OCI-LY7 (cell line): ENCODE measurements at regions not wholly inside any gene's neighbourhood (a gene's known extent, or its start where the extent isn't known, plus 50 kb on each side); places are given as distances from the start of the nearest gene placed in this dataset.
A peak's percentile ranks its signal among the peaks of the same experiment; 100 is the strongest.

Source experiments
- BruUV-seq: library from RNA; stranded (reverse); fragments of 400-500 nt; replicated peaks from 2 replicates; lab custom pipeline; 2021; lab: Mats Ljungman, UMichigan
- CTCF ChIA-PET: fragments of 300-600 bp; sonication (Branson Sonifier 250); formaldehyde crosslinking; loops from one replicate; lab custom pipeline; 2022; ENCODE audit warnings: antibody characterized with exemption; ENCODE audit not compliant: unreplicated experiment; lab: Charles Lee
- POLR2A ChIA-PET: fragments of 300-600 bp; sonication (Branson Sonifier 250); formaldehyde crosslinking; loops from one replicate; lab custom pipeline; 2022; ENCODE audit warnings: antibody characterized with exemption; lab: Charles Lee
- DNase-seq: peaks from one replicate; pipeline ENCODE4 v3.0.0-alpha.2; 2015; ENCODE audit warnings: low spot score
- H2AFZ ChIP-seq: fragments of 200-600 bp; sonication (generic), shearing (Covaris generic); 2 replicates; pipeline ENCODE4 v1.6.1; 2014; ENCODE audit warnings: mild to moderate bottlenecking, antibody characterized with exemption, low read length, moderate library complexity
- H3K27ac ChIP-seq: fragments of 200-600 bp; sonication (generic); 2 replicates; pipeline ENCODE4 v1.5.1; 2014; ENCODE audit warnings: mixed run types, low read depth, mild to moderate bottlenecking, moderate library complexity, low read length, inconsistent platforms; ENCODE audit not compliant: poor library complexity, severe bottlenecking
- H3K36me3 ChIP-seq: fragments of 200-600 bp; sonication (generic); 2 replicates; pipeline ENCODE4 v1.6.1; 2014; ENCODE audit warnings: mild to moderate bottlenecking, antibody characterized with exemption, low read length, moderate library complexity, mixed read lengths; ENCODE audit not compliant: insufficient read depth
- H3K4me1 ChIP-seq: fragments of 200-600 bp; sonication (generic); 2 replicates; pipeline ENCODE4 v1.5.1; 2014; ENCODE audit warnings: mild to moderate bottlenecking, low read length; ENCODE audit not compliant: insufficient read depth, poor library complexity, severe bottlenecking
- H3K4me2 ChIP-seq: fragments of 200-600 bp; sonication (generic); 2 replicates; pipeline ENCODE4 v1.6.1; 2014; ENCODE audit warnings: mild to moderate bottlenecking, low read length
- H3K4me3 ChIP-seq: fragments of 200-600 bp; sonication (generic); 2 replicates; pipeline ENCODE4 v1.5.1; 2014; ENCODE audit warnings: mild to moderate bottlenecking, low read depth, low read length; ENCODE audit not compliant: poor library complexity, severe bottlenecking
- H3K79me2 ChIP-seq: fragments of 200-600 bp; sonication (generic); 2 replicates; pipeline ENCODE4 v1.6.1; 2016; ENCODE audit warnings: low read depth, mild to moderate bottlenecking, low read length, moderate library complexity, mixed read lengths; ENCODE audit not compliant: insufficient read depth
- H3K9me2 ChIP-seq: fragments of 200-600 bp; sonication (generic); 2 replicates; pipeline ENCODE4 v1.6.1; 2016; ENCODE audit warnings: mild to moderate bottlenecking, low read length, mixed read lengths; ENCODE audit not compliant: insufficient read depth
- H3K9me3 ChIP-seq: fragments of 200-600 bp; sonication (generic); 2 replicates; pipeline ENCODE4 v1.6.1; 2014; ENCODE audit warnings: mild to moderate bottlenecking, mixed run types, low read length, mixed read lengths
- H4K20me1 ChIP-seq: fragments of 200-600 bp; sonication (generic); 2 replicates; pipeline ENCODE4 v1.6.1; 2014; ENCODE audit warnings: mild to moderate bottlenecking, antibody characterized with exemption, low read length, moderate library complexity, mixed read lengths; ENCODE audit not compliant: insufficient read depth
- CTCF ChIP-seq: fragments of 200-600 bp; sonication (generic); conservative IDR thresholded peaks from 2 replicates; pipeline ENCODE4 v1.5.1; 2014; ENCODE audit warnings: mild to moderate bottlenecking, antibody characterized with exemption, low read length, moderate library complexity, mixed read lengths
- EZH2phosphoT487 ChIP-seq: fragments of 200-600 bp; sonication (generic); IDR thresholded peaks from 2 replicates; pipeline ENCODE4 v1.6.1; 2018; ENCODE audit warnings: low read depth, borderline replicate concordance, mild to moderate bottlenecking, mixed run types, antibody characterized with exemption, low read length, moderate library complexity, mixed read lengths
- intact Hi-C: fragments of 100-400 bp; cut with micrococcal nuclease; formaldehyde crosslinking; loops from one replicate; pipeline ENCODE4 v1.10.0; 2022; ENCODE audit not compliant: unreplicated experiment

- Histone ChIP-seq H3K9me2 (no peaks in the 10 kb centered on the region), H3K36me3 (no peaks in the 10 kb centered on the region), H4K20me1 (no peaks in the 10 kb centered on the region), H3K4me3 (no peak overlapping the region), H3K4me1 (peaks cover 23% of the 10 kb centered on the region), H3K4me2 (no peak overlapping the region), H3K9me3 (no peaks in the 10 kb centered on the region), H2AFZ (peak overlapping the region; percentile 17; the same call in 1 of the 2 replicates), H3K27ac (no peak overlapping the region), H3K79me2 (no peaks in the 10 kb centered on the region)
- TF ChIP-seq EZH2phosphoT487 (no peak), CTCF (no peak)
- intact Hi-C loops, result loop anchor here (1.0 to 10.0 kb wide), 3 partner anchors 87 to 250 kb away; no protein-coding TSS in a partner anchor
- peak; percentile 10 for DNase-seq
- no TSS peak for BruUV-seq
- ChIA-PET CTCF (interaction anchor here (1.8 kb wide), 1 partner anchor 133 kb away, joined by 7 read pairs; no protein-coding TSS in a partner anchor), POLR2A (interaction anchor here (0.6 to 0.7 kb wide), 2 partner anchors 165 to 1130 kb away, joined by 3 to 4 read pairs; no protein-coding TSS in a partner anchor)
Measured at GRCh38 chr20:24784607-24785006, 164.5 kb upstream of the CST7 start.

GRCh38 chr20:24785141-24786110 lies 163.6 kb upstream of the CST7 start:
- Histone ChIP-seq H3K9me2 (no peaks in the 10 kb centered on the region), H3K4me3 (no peak overlapping the region), H3K4me2 (no peak overlapping the region), H4K20me1 (no peaks in the 10 kb centered on the region), H2AFZ (no peak overlapping the region), H3K36me3 (no peaks in the 10 kb centered on the region), H3K79me2 (no peaks in the 10 kb centered on the region), H3K27ac (no peak overlapping the region), H3K9me3 (no peaks in the 10 kb centered on the region), H3K4me1 (peaks cover 23% of the 10 kb centered on the region)
- ChIA-PET CTCF (interaction anchor here (0.6 to 1.8 kb wide), 2 partner anchors 133 to 206 kb away, joined by 3 to 7 read pairs; no protein-coding TSS in a partner anchor), POLR2A (no interaction called here)
- TF ChIP-seq CTCF (no peak), EZH2phosphoT487 (no peak)
- intact Hi-C loops, result loop anchor here (10.0 kb wide), 1 partner anchor 251 kb away; no protein-coding TSS in a partner anchor
- no peak for DNase-seq
- BruUV-seq, result no TSS peak
